OCI-LY3 (cell line): ENCODE measurements at regions not wholly inside any gene's neighbourhood (a gene's known extent, or its start where the extent isn't known, plus 50 kb on each side); places are given as distances from the start of the nearest gene placed in this dataset.

Experiments
- CTCF ChIP-seq: fragments of 200-600, 300-600 bp; sonication (generic); IDR thresholded peaks from 2 replicates; pipeline ENCODE4 v1.5.1; 2014; ENCODE audit warnings: antibody characterized with exemption, low read length, low read depth
- EZH2phosphoT487 ChIP-seq: fragments of 200-600 bp; shearing (Covaris generic); IDR thresholded peaks from 2 replicates; pipeline ENCODE4 v1.6.1; 2018; ENCODE audit warnings: antibody characterized with exemption, mixed run types, low read depth

- TF ChIP-seq CTCF (no peak), EZH2phosphoT487 (no peak)
Measured at GRCh38 chr14:71721791-71722190, 210.4 kb upstream of the RGS6 start.
